ENCODE measurements at regions not wholly inside any gene's neighbourhood (a gene's known extent, or its start where the extent isn't known, plus 50 kb on each side); places are given as distances from the start of the nearest gene placed in this dataset.

DNA sequence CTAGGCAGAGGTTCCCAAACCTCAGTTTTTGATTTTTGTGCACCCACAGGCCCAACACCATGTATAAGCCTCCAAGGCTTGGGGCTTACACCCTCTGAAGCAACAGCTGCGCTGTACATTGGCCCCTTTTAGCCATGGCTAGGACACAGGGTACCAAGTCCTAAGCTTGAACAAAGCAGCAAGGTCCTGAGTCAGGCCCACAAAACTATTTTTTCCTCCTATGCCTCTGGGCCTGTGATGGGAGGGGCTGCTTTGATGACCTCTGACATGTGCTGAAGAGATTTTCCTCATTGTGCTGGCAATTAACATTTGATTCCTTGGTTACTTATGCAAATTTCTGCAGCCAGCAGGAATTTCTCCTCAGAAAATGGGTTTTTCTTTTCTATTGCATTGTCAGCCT, 262.2 kb upstream of the CEP162 start:
- TF ChIP-seq, protein P1, sequence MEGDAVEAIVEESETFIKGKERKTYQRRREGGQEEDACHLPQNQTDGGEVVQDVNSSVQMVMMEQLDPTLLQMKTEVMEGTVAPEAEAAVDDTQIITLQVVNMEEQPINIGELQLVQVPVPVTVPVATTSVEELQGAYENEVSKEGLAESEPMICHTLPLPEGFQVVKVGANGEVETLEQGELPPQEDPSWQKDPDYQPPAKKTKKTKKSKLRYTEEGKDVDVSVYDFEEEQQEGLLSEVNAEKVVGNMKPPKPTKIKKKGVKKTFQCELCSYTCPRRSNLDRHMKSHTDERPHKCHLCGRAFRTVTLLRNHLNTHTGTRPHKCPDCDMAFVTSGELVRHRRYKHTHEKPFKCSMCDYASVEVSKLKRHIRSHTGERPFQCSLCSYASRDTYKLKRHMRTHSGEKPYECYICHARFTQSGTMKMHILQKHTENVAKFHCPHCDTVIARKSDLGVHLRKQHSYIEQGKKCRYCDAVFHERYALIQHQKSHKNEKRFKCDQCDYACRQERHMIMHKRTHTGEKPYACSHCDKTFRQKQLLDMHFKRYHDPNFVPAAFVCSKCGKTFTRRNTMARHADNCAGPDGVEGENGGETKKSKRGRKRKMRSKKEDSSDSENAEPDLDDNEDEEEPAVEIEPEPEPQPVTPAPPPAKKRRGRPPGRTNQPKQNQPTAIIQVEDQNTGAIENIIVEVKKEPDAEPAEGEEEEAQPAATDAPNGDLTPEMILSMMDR (IDR thresholded peaks at IDR 0.05): no peak
- Histone ChIP-seq H3K36me3 (replicated peaks in 1 of 2; ENCODE audit: control insufficient read depth in 1 of 2, insufficient read depth in 2 of 2, low read length in 2 of 2) (no peaks in the 10 kb centered on the region), H3K9ac (ENCODE audit: insufficient read depth, low read length, poor library complexity, severe bottlenecking) (no peak overlapping the region), H2AFZ (ENCODE audit: insufficient read depth, low read depth, low read length, poor library complexity, severe bottlenecking) (no peak overlapping the region), H4K20me1 (ENCODE audit: insufficient read depth, low read length) (no peaks in the 10 kb centered on the region), H3K27me3 (ENCODE audit: control insufficient read depth in 2 of 2, insufficient read depth in 2 of 2, low read length in 2 of 2) (no peaks in the 10 kb centered on the region), H3K9me3 (replicated peaks in 1 of 2; ENCODE audit: control insufficient read depth in 1 of 2, insufficient read depth in 1 of 2, low read length in 2 of 2) (peaks cover 0 to 3% of the 10 kb centered on the region in 2 donors), H3K27ac (ENCODE audit: low read depth in 1 of 2, low read length in 2 of 2) (no peak overlapping the region), H3K4me2 (replicated peaks; ENCODE audit: extremely low read depth, low read length, poor library complexity, severe bottlenecking) (no peak overlapping the region), H3K4me1 (ENCODE audit: control insufficient read depth in 1 of 2, insufficient read depth in 2 of 2, low read length in 2 of 2) (no peaks in the 10 kb centered on the region), H3K79me2 (ENCODE audit: insufficient read depth, low read length) (no peaks in the 10 kb centered on the region), H3K4me3 (replicated peaks in 1 of 3; ENCODE audit: low read depth in 2 of 3, low read length in 3 of 3) (no peak overlapping the region)
- H3K9me3 Mint-ChIP-seq: peaks cover 0 to 7% (median 2%) of the 10 kb centered on the region in 7 donors
- H3K4me3 Mint-ChIP-seq: no peak overlapping the region
- intact Hi-C loops (cut with micrococcal nuclease): no loop called here
- H3K36me3 Mint-ChIP-seq: no peaks in the 10 kb centered on the region
- no peak for DNase-seq
- H3K27me3 Mint-ChIP-seq (ENCODE audit: low read depth in 3 of 3): no peaks in the 10 kb centered on the region
- WGBS (ENCODE audit: insufficient coverage): 80% methylated on average over 1 of the region's 1 CpG
- H3K4me1 Mint-ChIP-seq: no peaks in the 10 kb centered on the region
- H3K27ac Mint-ChIP-seq: no peak overlapping the region

DNA sequence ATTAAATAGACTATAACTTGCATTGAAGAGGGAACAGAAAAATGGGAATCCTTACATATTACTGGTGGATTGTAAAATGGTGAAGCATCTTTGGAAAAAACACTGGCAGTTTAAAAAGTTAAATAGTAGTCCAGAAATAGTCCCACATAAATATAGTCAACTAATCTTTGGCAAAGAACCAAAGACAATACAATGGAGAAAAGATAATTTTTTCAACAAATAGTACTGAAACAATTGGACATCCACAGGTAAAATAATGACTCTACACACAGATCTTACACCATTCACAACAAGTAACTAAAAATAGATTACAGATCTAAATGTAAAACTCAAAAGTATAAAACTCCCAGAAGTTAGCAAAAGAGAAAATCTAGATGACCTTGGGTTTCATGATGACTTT, 259.1 kb upstream of the CEP162 start:
- H3K27ac ChIP-seq (ENCODE audit: low read depth in 1 of 2, low read length in 2 of 2): no peak overlapping the region
- Mint-ChIP-seq H3K9me3 (peaks cover 2 to 7% (median 3%) of the 10 kb centered on the region in 7 donors), H3K4me1 (no peaks in the 10 kb centered on the region), H3K4me3 (no peak overlapping the region), H3K27ac (no peak overlapping the region), H3K27me3 (ENCODE audit: low read depth in 3 of 3) (no peaks in the 10 kb centered on the region), H3K36me3 (no peaks in the 10 kb centered on the region)
- no peak for DNase-seq
- H3K36me3 ChIP-seq (replicated peaks in 1 of 2; ENCODE audit: control insufficient read depth in 1 of 2, insufficient read depth in 2 of 2, low read length in 2 of 2): no peaks in the 10 kb centered on the region
- H3K4me3 ChIP-seq (replicated peaks in 1 of 3; ENCODE audit: low read depth in 2 of 3, low read length in 3 of 3): no peak overlapping the region
- H4K20me1 ChIP-seq (ENCODE audit: insufficient read depth, low read length): no peaks in the 10 kb centered on the region
- peaks cover 0 to 3% of the 10 kb centered on the region in 2 donors for H3K9me3 ChIP-seq (replicated peaks in 1 of 2; ENCODE audit: control insufficient read depth in 1 of 2, insufficient read depth in 1 of 2, low read length in 2 of 2)
- H2AFZ ChIP-seq (ENCODE audit: insufficient read depth, low read depth, low read length, poor library complexity, severe bottlenecking): no peak overlapping the region
- TF ChIP-seq, protein P1 (IDR thresholded peaks at IDR 0.05): no peak
- no peaks in the 10 kb centered on the region for H3K4me1 ChIP-seq (ENCODE audit: control insufficient read depth in 1 of 2, insufficient read depth in 2 of 2, low read length in 2 of 2)
- intact Hi-C loops (cut with micrococcal nuclease): no loop called here
- no peaks in the 10 kb centered on the region for H3K79me2 ChIP-seq (ENCODE audit: insufficient read depth, low read length)
- H3K4me2 ChIP-seq (replicated peaks; ENCODE audit: extremely low read depth, low read length, poor library complexity, severe bottlenecking): no peak overlapping the region
- no peak overlapping the region for H3K9ac ChIP-seq (ENCODE audit: insufficient read depth, low read length, poor library complexity, severe bottlenecking)
- no peaks in the 10 kb centered on the region for H3K27me3 ChIP-seq (ENCODE audit: control insufficient read depth in 2 of 2, insufficient read depth in 2 of 2, low read length in 2 of 2)
